ENCODE measurements at regions not wholly inside any gene's neighbourhood (a gene's known extent, or its start where the extent isn't known, plus 50 kb on each side); places are given as distances from the start of the nearest gene placed in this dataset.

GRCh38 chr15:96735632-96736240, 405.2 kb downstream of the NR2F2 start:
- peak; percentile 67 for DNase-seq (ENCODE audit: low read depth)
- in situ Hi-C loops (cut with HindIII; ENCODE audit: low pct_unique_long_range_greater_than_20kb, low sequenced_read_pairs) = no loop called here

DNA sequence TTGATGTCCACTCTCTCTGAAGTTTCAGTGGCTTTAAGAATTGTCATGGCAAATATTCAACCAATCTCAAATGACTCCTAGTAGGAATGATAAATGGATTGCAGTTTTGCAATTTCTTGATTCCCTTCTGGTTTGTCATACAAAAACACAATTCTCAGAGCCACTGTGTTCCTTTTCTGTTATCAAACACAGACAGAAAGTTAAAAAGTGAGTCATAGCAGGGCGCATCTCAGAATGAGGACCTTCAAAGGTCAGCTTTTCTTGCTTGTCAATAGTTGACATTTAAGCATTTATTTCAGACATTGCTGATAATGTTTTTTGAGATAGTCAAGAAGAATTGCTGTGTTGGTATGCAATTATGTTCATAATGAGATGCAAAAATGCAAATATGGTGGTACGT, 405.9 kb downstream of the NR2F2 start:
- in situ Hi-C loops (cut with HindIII; ENCODE audit: low pct_unique_long_range_greater_than_20kb, low sequenced_read_pairs) = no loop called here
- peak; percentile 62 for DNase-seq (ENCODE audit: low read depth)

- DNase-seq (ENCODE audit: low read depth) = no peak
- in situ Hi-C loops (cut with HindIII; ENCODE audit: low pct_unique_long_range_greater_than_20kb, low sequenced_read_pairs) = no loop called here
Observed at GRCh38 chr15:96737408-96737807, 406.9 kb downstream of the NR2F2 start.

- in situ Hi-C loops (cut with HindIII; ENCODE audit: low pct_unique_long_range_greater_than_20kb, low sequenced_read_pairs) = no loop called here
Observed at GRCh38 chr15:96746665-96747064, 416.2 kb downstream of the NR2F2 start.

GRCh38 chr15:96747291-96747690, 416.8 kb downstream of the NR2F2 start:
- DNase-seq (ENCODE audit: low read depth) = no peak
- in situ Hi-C loops (cut with HindIII; ENCODE audit: low pct_unique_long_range_greater_than_20kb, low sequenced_read_pairs) = no loop called here

More at GRCh38 chr15:96746665-96747064, 416.2 kb downstream of the NR2F2 start:
- DNase-seq (ENCODE audit: low read depth) = no peak

DNA sequence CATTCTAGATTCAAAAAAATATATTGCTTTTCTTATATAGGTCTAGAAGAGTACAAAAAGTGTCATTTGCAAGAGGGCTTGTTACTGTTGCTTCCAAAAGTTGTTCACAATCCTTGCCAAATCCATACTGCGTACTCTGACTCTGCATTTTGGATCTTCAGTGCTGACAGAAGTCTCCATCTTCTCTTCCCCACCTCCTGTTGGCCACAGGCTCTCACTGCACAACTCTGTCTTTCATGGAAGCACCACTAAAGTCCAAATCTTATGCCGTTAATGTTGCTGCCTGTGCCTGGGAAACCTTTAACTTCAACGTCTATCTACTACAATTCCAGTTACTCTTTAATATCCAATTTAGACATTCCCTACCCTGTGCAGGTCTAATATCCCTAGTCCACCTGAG, 419.9 kb downstream of the NR2F2 start:
- no peak for DNase-seq (ENCODE audit: low read depth)
- in situ Hi-C loops (cut with HindIII; ENCODE audit: low pct_unique_long_range_greater_than_20kb, low sequenced_read_pairs) = no loop called here

GRCh38 chr15:96756146-96756545, 425.6 kb downstream of the NR2F2 start:
- no peak for DNase-seq (ENCODE audit: low read depth)
- in situ Hi-C loops (cut with HindIII; ENCODE audit: low pct_unique_long_range_greater_than_20kb, low sequenced_read_pairs) = no loop called here

GRCh38 chr15:96756656-96757055, 426.2 kb downstream of the NR2F2 start:
- in situ Hi-C loops (cut with HindIII; ENCODE audit: low pct_unique_long_range_greater_than_20kb, low sequenced_read_pairs) = no loop called here

GRCh38 chr15:96762566-96762965, 432.1 kb downstream of the NR2F2 start:
- DNase-seq (ENCODE audit: low read depth) = no peak
- in situ Hi-C loops (cut with HindIII; ENCODE audit: low pct_unique_long_range_greater_than_20kb, low sequenced_read_pairs) = no loop called here

More at GRCh38 chr15:96756656-96757055, 426.2 kb downstream of the NR2F2 start:
- no peak for DNase-seq (ENCODE audit: low read depth)

- no peak for DNase-seq (ENCODE audit: low read depth)
- in situ Hi-C loops (cut with HindIII; ENCODE audit: low pct_unique_long_range_greater_than_20kb, low sequenced_read_pairs) = no loop called here
Observed at GRCh38 chr15:96764501-96764900, 434.0 kb downstream of the NR2F2 start.

DNA sequence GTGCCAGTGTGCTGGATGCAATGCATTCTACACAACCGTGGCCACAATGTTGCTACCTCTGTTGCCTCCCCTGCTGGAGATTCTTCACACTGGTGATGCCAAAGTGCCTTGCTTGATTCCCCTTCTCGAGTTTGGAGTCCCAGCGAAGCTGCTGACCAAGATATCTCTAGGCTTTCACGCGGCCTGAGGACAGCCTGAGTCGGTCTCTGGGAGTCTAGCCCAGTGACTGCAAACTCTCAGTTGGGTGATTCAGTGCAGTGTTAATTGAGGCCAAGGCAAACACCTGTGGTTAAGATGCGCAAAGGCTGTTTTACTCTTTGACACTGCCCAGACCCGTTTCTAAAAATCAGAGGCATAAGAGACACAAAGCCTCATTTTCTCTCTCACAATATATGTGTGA, 434.4 kb downstream of the NR2F2 start:
- no peak for DNase-seq (ENCODE audit: low read depth)
- in situ Hi-C loops (cut with HindIII; ENCODE audit: low pct_unique_long_range_greater_than_20kb, low sequenced_read_pairs) = no loop called here

GRCh38 chr15:96766366-96766765, 435.9 kb downstream of the NR2F2 start:
- no peak for DNase-seq (ENCODE audit: low read depth)
- in situ Hi-C loops (cut with HindIII; ENCODE audit: low pct_unique_long_range_greater_than_20kb, low sequenced_read_pairs) = no loop called here

- in situ Hi-C loops (cut with HindIII; ENCODE audit: low pct_unique_long_range_greater_than_20kb, low sequenced_read_pairs) = no loop called here
- peak; percentile 90 for DNase-seq (ENCODE audit: low read depth)
Observed at GRCh38 chr15:96767703-96768434, 437.4 kb downstream of the NR2F2 start.

- in situ Hi-C loops (cut with HindIII; ENCODE audit: low pct_unique_long_range_greater_than_20kb, low sequenced_read_pairs) = no loop called here
Observed at GRCh38 chr15:96768435-96768789, 437.9 kb downstream of the NR2F2 start.

DNA sequence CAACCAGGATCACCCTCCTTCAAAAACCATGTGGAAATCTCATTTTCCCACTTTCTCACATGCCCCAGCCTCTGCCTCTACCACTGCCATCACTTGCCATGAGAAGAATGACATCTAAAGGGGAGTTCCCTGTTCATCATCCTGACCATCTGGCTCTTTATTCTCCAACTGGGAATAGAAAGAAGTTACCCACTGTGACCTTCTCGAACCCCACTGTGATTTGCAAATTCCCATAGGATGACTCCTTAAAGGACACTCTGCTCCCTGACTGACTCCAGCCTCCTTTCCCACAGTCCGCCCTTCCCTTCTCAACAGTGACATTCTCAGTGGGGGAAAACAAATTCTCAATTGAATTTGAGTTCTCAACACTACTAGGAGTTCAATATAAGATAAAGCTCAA, 440.5 kb downstream of the NR2F2 start:
- no peak for DNase-seq (ENCODE audit: low read depth)
- in situ Hi-C loops (cut with HindIII; ENCODE audit: low pct_unique_long_range_greater_than_20kb, low sequenced_read_pairs) = no loop called here

More at GRCh38 chr15:96768435-96768789, 437.9 kb downstream of the NR2F2 start:
- no peak for DNase-seq (ENCODE audit: low read depth)

- in situ Hi-C loops (cut with HindIII; ENCODE audit: low pct_unique_long_range_greater_than_20kb, low sequenced_read_pairs) = no loop called here
- no peak for DNase-seq (ENCODE audit: low read depth)
Observed at GRCh38 chr15:96774216-96774615, 443.7 kb downstream of the NR2F2 start.

DNA sequence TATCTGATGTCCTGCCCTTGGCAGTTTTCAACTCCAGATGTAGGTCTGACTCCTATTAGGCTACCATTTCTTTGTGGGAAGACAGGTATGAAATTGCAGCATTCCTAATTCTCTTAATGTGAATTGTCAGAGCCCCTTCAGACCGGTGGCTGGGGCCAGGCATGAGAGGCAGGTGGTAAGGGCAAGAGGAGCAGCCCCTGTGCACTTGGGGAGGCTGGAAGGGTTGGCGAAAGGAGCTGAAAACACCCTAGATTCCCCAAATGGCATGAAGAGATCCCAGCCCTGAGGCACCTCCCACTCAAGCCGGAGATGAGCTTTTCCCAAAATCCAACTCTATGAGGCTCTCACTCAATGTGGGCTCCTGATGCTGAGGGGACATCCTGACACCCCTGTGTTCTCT, 453.2 kb downstream of the NR2F2 start:
- in situ Hi-C loops (cut with HindIII; ENCODE audit: low pct_unique_long_range_greater_than_20kb, low sequenced_read_pairs) = no loop called here
- DNase-seq (ENCODE audit: low read depth) = no peak

- no peak for DNase-seq (ENCODE audit: low read depth)
- in situ Hi-C loops (cut with HindIII; ENCODE audit: low pct_unique_long_range_greater_than_20kb, low sequenced_read_pairs) = no loop called here
Observed at GRCh38 chr15:96790004-96790403, 459.5 kb downstream of the NR2F2 start.

- in situ Hi-C loops (cut with HindIII; ENCODE audit: low pct_unique_long_range_greater_than_20kb, low sequenced_read_pairs) = no loop called here
- DNase-seq (ENCODE audit: low read depth) = no peak
Observed at GRCh38 chr15:96792216-96792615, 461.7 kb downstream of the NR2F2 start.

DNA sequence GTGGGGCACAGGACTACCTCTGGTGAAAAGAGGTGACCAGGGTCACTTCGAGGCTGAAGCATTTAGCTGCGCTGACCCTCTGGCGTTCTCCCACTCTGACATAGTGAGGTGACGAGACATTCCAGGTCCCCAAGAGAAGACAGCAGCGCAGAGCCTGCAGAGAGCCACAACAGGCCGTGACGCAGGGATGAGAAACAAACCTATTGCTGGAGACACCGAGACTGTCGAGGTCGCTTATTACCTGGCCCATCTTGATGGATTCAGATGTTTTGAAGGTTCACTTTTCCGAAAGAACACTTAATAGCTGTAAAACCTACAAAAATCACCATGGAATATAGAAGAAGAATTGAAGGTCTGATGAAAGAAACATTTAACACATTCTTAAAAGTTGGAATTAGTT, 466.3 kb downstream of the NR2F2 start:
- no peak for DNase-seq (ENCODE audit: low read depth)
- in situ Hi-C loops (cut with HindIII; ENCODE audit: low pct_unique_long_range_greater_than_20kb, low sequenced_read_pairs) = no loop called here
